LNCaP clone FGC (cell line): ENCODE measurements at regions not wholly inside any gene's neighbourhood (a gene's known extent, or its start where the extent isn't known, plus 50 kb on each side); places are given as distances from the start of the nearest gene placed in this dataset.

Experiments used
- DNase-seq: peaks from one replicate; pipeline ENCODE4 v3.0.0-alpha.2; 2011; ENCODE audit warnings: low read depth
- H3K4me3 ChIP-seq: 2 replicates; pipeline ENCODE4 v1.5.1; 2011; ENCODE audit warnings: mild to moderate bottlenecking, low read depth, low read length, control low read depth
- CTCF ChIP-seq: IDR thresholded peaks from 2 replicates; pipeline ENCODE4 v1.5.1; 2012; ENCODE audit warnings: mild to moderate bottlenecking; ENCODE audit not compliant: control insufficient read depth, insufficient read depth; ENCODE audit errors: extremely low read depth

DNA sequence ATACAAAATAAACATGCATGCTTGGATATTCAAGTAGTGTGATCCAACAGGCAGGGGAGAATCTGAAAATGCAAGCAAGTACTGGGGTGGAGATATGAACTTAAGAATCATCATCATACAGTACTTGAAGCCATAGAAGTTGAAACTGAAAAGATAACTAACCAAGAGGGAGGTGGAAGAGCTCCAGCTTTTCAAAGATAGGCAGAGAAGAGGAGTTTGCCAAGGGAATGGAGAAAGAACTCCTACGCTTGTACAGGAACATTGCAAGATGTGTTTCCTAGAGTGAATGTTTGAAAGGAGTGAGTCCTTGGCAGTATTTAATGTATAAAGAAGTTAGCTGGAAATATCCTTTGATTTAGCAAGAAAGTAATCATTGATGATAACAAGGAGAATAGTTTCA lies 106.2 kb upstream of the FRMPD4 start:
- no peak for DNase-seq
- no peak overlapping the region for H3K4me3 ChIP-seq
- no peak for TF ChIP-seq CTCF

DNA sequence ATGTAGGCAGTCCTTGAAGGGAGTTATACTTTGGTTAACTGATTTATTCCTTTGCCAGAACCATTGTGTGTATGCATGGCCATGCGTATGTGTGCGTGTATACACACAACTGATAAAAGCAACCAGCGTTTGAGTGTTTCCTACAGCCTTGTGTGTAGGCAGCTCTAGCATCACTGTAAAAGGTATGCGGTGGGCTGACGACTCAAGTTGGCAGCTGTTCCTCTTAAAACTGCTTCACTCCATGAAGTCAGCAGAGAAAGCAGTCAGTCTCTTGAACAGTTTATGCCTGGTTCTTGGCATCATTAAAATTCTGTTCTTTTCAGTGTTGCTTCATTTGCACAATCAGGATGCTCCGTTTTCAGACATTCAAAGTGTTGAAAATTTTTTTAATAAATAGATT lies 103.5 kb upstream of the FRMPD4 start:
- H3K4me3 ChIP-seq = no peak overlapping the region
- no peak for DNase-seq
- TF ChIP-seq CTCF = no peak

GRCh38 chrX:12042615-12043014 lies 95.7 kb upstream of the FRMPD4 start:
- TF ChIP-seq CTCF = no peak
- no peak overlapping the region for H3K4me3 ChIP-seq

GRCh38 chrX:12052109-12052508 lies 86.2 kb upstream of the FRMPD4 start:
- DNase-seq = no peak
- H3K4me3 ChIP-seq = no peak overlapping the region
- no peak for TF ChIP-seq CTCF

More at GRCh38 chrX:12042615-12043014, 95.7 kb upstream of the FRMPD4 start:
- DNase-seq = no peak

GRCh38 chrX:12058087-12058486 lies 80.2 kb upstream of the FRMPD4 start:
- no peak for TF ChIP-seq CTCF
- no peak for DNase-seq

GRCh38 chrX:12060489-12061260 lies 77.6 kb upstream of the FRMPD4 start:
- H3K4me3 ChIP-seq = no peak overlapping the region
- no peak for TF ChIP-seq CTCF
- no peak for DNase-seq

More at GRCh38 chrX:12058087-12058486, 80.2 kb upstream of the FRMPD4 start:
- no peak overlapping the region for H3K4me3 ChIP-seq

DNA sequence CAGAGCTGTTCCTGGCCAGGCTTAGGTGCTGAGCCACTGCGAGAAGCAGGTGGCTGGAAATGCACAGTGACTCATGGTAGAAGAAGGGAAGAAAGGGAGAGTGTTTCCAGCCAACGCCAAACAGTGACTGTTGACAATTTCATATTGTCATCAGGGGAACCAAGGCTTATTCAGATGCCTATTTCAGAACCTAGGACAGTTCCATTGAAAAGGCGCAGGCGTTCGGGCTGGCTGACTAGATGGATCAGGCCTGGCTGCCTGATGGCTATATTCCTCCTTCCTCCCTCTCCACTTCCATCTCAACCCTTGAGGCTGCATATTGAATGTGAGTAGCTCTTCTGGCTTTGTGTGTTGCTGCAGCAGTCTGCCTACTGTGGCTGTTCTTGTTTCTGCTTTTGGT lies 73.0 kb upstream of the FRMPD4 start:
- no peak for TF ChIP-seq CTCF
- H3K4me3 ChIP-seq = no peak overlapping the region
- DNase-seq = no peak
